GM12864 (cell line): ENCODE measurements at regions not wholly inside any gene's neighbourhood (a gene's known extent, or its start where the extent isn't known, plus 50 kb on each side); places are given as distances from the start of the nearest gene placed in this dataset.

Experiments used
- DNase-seq: peaks from one replicate; pipeline ENCODE4 v3.0.0-alpha.2; 2011; ENCODE audit warnings: low read depth
- H3K4me3 ChIP-seq: 2 replicates; pipeline ENCODE4 v1.5.1; 2011; ENCODE audit warnings: mild to moderate bottlenecking, low read depth, low read length, control low read depth
- CTCF ChIP-seq: IDR thresholded peaks from 2 replicates; pipeline ENCODE4 v1.5.1; 2011; ENCODE audit warnings: low read depth, mild to moderate bottlenecking, moderate library complexity, low read length, control low read depth, inconsistent platforms; ENCODE audit errors: missing control alignments

GRCh38 chr18:41501848-41502247 lies 453.2 kb upstream of the PIK3C3 start:
- no peak overlapping the region for H3K4me3 ChIP-seq
- no peak for TF ChIP-seq CTCF
- DNase-seq = no peak

- no peak overlapping the region for H3K4me3 ChIP-seq
- no peak for DNase-seq
- TF ChIP-seq CTCF = no peak
These were observed 455.7 kb upstream of the PIK3C3 start for GRCh38 chr18:41499345-41499744.

- H3K4me3 ChIP-seq = no peak overlapping the region
- no peak for TF ChIP-seq CTCF
- DNase-seq = no peak
These were observed 464.2 kb upstream of the PIK3C3 start for GRCh38 chr18:41490861-41491260.

DNA sequence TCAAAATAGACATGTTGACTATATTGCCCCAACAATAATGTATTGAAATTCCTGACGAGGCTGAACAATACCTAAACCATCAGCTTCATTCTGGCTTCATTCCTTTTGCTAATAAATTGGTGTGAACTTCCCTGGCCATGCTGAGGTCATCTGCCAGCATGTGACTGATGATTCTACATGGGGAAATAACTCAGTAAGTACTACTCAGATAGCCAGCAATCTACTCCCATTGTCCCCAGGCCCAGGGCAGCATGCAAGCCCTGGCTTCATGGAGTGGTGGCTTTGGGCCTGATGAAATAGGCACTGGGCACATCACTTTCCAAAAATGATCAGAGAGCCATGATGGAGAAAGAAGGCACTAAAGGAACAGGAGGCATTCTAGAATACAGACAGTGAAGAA lies 468.5 kb upstream of the PIK3C3 start:
- DNase-seq = no peak
- no peak overlapping the region for H3K4me3 ChIP-seq
- no peak for TF ChIP-seq CTCF

GRCh38 chr18:41484069-41484468 lies 471.0 kb upstream of the PIK3C3 start:
- no peak for TF ChIP-seq CTCF
- DNase-seq = no peak
- no peak overlapping the region for H3K4me3 ChIP-seq

GRCh38 chr18:41482501-41482900 lies 472.5 kb upstream of the PIK3C3 start:
- H3K4me3 ChIP-seq = no peak overlapping the region
- no peak for TF ChIP-seq CTCF
- no peak for DNase-seq

- no peak overlapping the region for H3K4me3 ChIP-seq
- no peak for DNase-seq
- no peak for TF ChIP-seq CTCF
These were observed 488.4 kb upstream of the PIK3C3 start for GRCh38 chr18:41466436-41467160.
